ENCODE measurements at regions not wholly inside any gene's neighbourhood (a gene's known extent, or its start where the extent isn't known, plus 50 kb on each side); places are given as distances from the start of the nearest gene placed in this dataset.

- Histone ChIP-seq H3K9me3 (no peaks in the 10 kb centered on the region), H3K27me3 (replicated peaks in 1 of 7) (no peaks in the 10 kb centered on the region), H3K36me3 (no peaks in the 10 kb centered on the region), H3K4me3 (no peak overlapping the region), H3K4me1 (no peaks in the 10 kb centered on the region), H3K27ac (no peak overlapping the region)
- 87 to 95% (median 91%) methylated on average over 5 of the region's 5 CpGs for WGBS, 5 donors
- intact Hi-C loops (cut with DNase I; ENCODE audit: low total_unique reads) = no loop called here
- DNase-seq = no peak
- TF ChIP-seq CTCF (IDR thresholded peaks at IDR 0.05 in 8 of 11, conservative IDR thresholded peaks at IDR 0.05 in 3 of 11) (no peak), POLR2A (IDR thresholded peaks at IDR 0.05) (no peak), POLR2AphosphoS5 (IDR thresholded peaks at IDR 0.05) (no peak)
Measured at GRCh38 chr3:159782724-159783421, 205.8 kb upstream of the IL12A start.

- Histone ChIP-seq H3K4me3 (no peak overlapping the region), H3K27ac (no peak overlapping the region), H3K27me3 (replicated peaks in 1 of 7) (no peaks in the 10 kb centered on the region), H3K9me3 (no peaks in the 10 kb centered on the region), H3K4me1 (no peaks in the 10 kb centered on the region), H3K36me3 (no peaks in the 10 kb centered on the region)
- no peak for TF ChIP-seq POLR2A (IDR thresholded peaks at IDR 0.05)
- no peak for TF ChIP-seq CTCF (IDR thresholded peaks at IDR 0.05 in 8 of 11, conservative IDR thresholded peaks at IDR 0.05 in 3 of 11)
- no peak for TF ChIP-seq POLR2AphosphoS5 (IDR thresholded peaks at IDR 0.05)
- DNase-seq = no peak
- intact Hi-C loops (cut with DNase I; ENCODE audit: low total_unique reads) = no loop called here
- WGBS, 5 donors = 80 to 89% (median 81%) methylated on average over 13 of the region's 13 CpGs
Measured at GRCh38 chr3:159783780-159784742, 204.6 kb upstream of the IL12A start.

- intact Hi-C loops (cut with DNase I; ENCODE audit: low total_unique reads) = no loop called here
Measured at GRCh38 chr3:159785273-159785708, 203.3 kb upstream of the IL12A start.

More at GRCh38 chr3:159785273-159785708, 203.3 kb upstream of the IL12A start:
- DNase-seq = no peak
- Histone ChIP-seq H3K4me3 (no peak overlapping the region), H3K9me3 (no peaks in the 10 kb centered on the region), H3K4me1 (no peaks in the 10 kb centered on the region), H3K36me3 (no peaks in the 10 kb centered on the region), H3K27me3 (replicated peaks in 1 of 7) (no peaks in the 10 kb centered on the region), H3K27ac (no peak overlapping the region)
- WGBS, 5 donors = 63 to 86% (median 68%) methylated on average over 1 of the region's 1 CpG
- TF ChIP-seq CTCF (IDR thresholded peaks at IDR 0.05 in 8 of 11, conservative IDR thresholded peaks at IDR 0.05 in 3 of 11) (no peak), POLR2A (IDR thresholded peaks at IDR 0.05) (no peak), POLR2AphosphoS5 (IDR thresholded peaks at IDR 0.05) (no peak)

Data from spleen (tissue), 11 donors.